WTC11 (cell line): ENCODE measurements at regions not wholly inside any gene's neighbourhood (a gene's known extent, or its start where the extent isn't known, plus 50 kb on each side); places are given as distances from the start of the nearest gene placed in this dataset.
"Not testable (repeated sequence)": the region's sequence is repeated elsewhere in the genome, so short reads cannot be mapped to it uniquely, and the experiment has no call there.

Experiments
- ATAC-seq: fragments of 200-7000 bp; cut with Tn5 transposase; 2 replicates; pipeline ENCODE4 v1.10.0; 2021; ENCODE audit warnings: mild to moderate bottlenecking, moderate library complexity
- CTCF ChIA-PET: fragments of 300-600 bp; sonication (Branson Sonifier 250); formaldehyde crosslinking; loops from one replicate; lab custom pipeline; 2021; ENCODE audit warnings: antibody characterized with exemption; lab: Charles Lee
- POLR2A ChIA-PET: fragments of 350-600 bp; sonication (Branson Sonifier 250); formaldehyde crosslinking; loops from one replicate; lab custom pipeline; 2021; ENCODE audit warnings: antibody characterized with exemption; lab: Charles Lee
- DNase-seq: peaks from one replicate; pipeline ENCODE4 v3.0.0; 2021; ENCODE audit warnings: low spot score
- H3K27ac Mint-ChIP-seq: 2 replicates; pipeline ENCODE4 v1.8.0; 2021; ENCODE audit warnings: mixed read lengths
- H3K27me3 Mint-ChIP-seq: 2 replicates; pipeline ENCODE4 v1.8.0; 2021; ENCODE audit warnings: low read depth, mild to moderate bottlenecking, moderate library complexity, mixed read lengths
- H3K36me3 Mint-ChIP-seq: 2 replicates; pipeline ENCODE4 v1.8.0; 2021; ENCODE audit warnings: mixed read lengths
- H3K4me1 Mint-ChIP-seq: 2 replicates; pipeline ENCODE4 v1.8.0; 2022; ENCODE audit warnings: mixed read lengths
- H3K4me3 Mint-ChIP-seq: 2 replicates; pipeline ENCODE4 v1.8.0; 2021; ENCODE audit warnings: mild to moderate bottlenecking, moderate library complexity, mixed read lengths
- H3K9me3 Mint-ChIP-seq: 2 replicates; pipeline ENCODE4 v1.8.0; 2021; ENCODE audit warnings: mixed read lengths
- FOXJ3 ChIP-seq: sonication (generic); formaldehyde crosslinking; IDR thresholded peaks from 2 replicates; pipeline ENCODE4 v1.9.0; 2021; ENCODE audit warnings: missing genetic modification reagents, mild to moderate bottlenecking, borderline replicate concordance
- GTF2I ChIP-seq: fragments of 250-450 bp; sonication (Bioruptor Pico); conservative IDR thresholded peaks from 2 replicates; pipeline ENCODE4 v1.4.0; 2021; ENCODE audit warnings: mild to moderate bottlenecking
- HMGA2 ChIP-seq: fragments of 250-450 bp; sonication (Bioruptor Pico); IDR thresholded peaks from 2 replicates; pipeline ENCODE4 v1.4.0; 2021; ENCODE audit warnings: mild to moderate bottlenecking, moderate library complexity
- JUN ChIP-seq: sonication (generic); formaldehyde crosslinking; IDR thresholded peaks from 2 replicates; pipeline ENCODE4 v1.8.0; 2023; ENCODE audit warnings: mild to moderate bottlenecking, missing genetic modification reagents
- NFYB ChIP-seq: sonication (generic); formaldehyde crosslinking; conservative IDR thresholded peaks from 2 replicates; pipeline ENCODE4 v1.8.0; 2022; ENCODE audit warnings: low read depth, missing genetic modification reagents
- TEAD4 ChIP-seq: sonication (generic); formaldehyde crosslinking; IDR thresholded peaks from 2 replicates; pipeline ENCODE4 v1.8.0; 2022; ENCODE audit warnings: mild to moderate bottlenecking, missing genetic modification reagents
- ZNF138 ChIP-seq: sonication (generic); formaldehyde crosslinking; conservative IDR thresholded peaks from 2 replicates; pipeline ENCODE4 v1.8.1; 2022; ENCODE audit warnings: mild to moderate bottlenecking, moderate library complexity, missing genetic modification reagents
- ZNF423 ChIP-seq: fragments of 250-450 bp; sonication (Bioruptor Pico); IDR thresholded peaks from 2 replicates; pipeline ENCODE4 v2.1.2; 2022; ENCODE audit warnings: mild to moderate bottlenecking, moderate library complexity
- TF ChIP-seq, protein P1 (sequence below): fragments of 200-600 bp; IDR thresholded peaks from 2 replicates; pipeline ENCODE4 v1.8.0; 2022; ENCODE audit warnings: antibody characterized with exemption
- TF ChIP-seq, protein P2 (sequence below): sonication (generic); formaldehyde crosslinking; IDR thresholded peaks from 2 replicates; pipeline ENCODE4 v1.8.1; 2023; ENCODE audit warnings: mild to moderate bottlenecking, moderate library complexity, missing genetic modification reagents
- TF ChIP-seq, protein P3 (sequence below): sonication (generic); formaldehyde crosslinking; IDR thresholded peaks from 2 replicates; pipeline ENCODE4 v1.8.0; 2022; ENCODE audit warnings: mild to moderate bottlenecking, missing genetic modification reagents
- TF ChIP-seq, protein P4 (sequence below): sonication (generic); formaldehyde crosslinking; IDR thresholded peaks from 2 replicates; pipeline ENCODE4 v1.8.0; 2022; ENCODE audit warnings: mild to moderate bottlenecking, missing genetic modification reagents
- TF ChIP-seq, protein P5 (sequence below): fragments of 250-450 bp; sonication (Bioruptor Pico); IDR thresholded peaks from 2 replicates; pipeline ENCODE4 v1.9.0; 2021; ENCODE audit warnings: mild to moderate bottlenecking, borderline replicate concordance
- TF ChIP-seq, protein P6 (sequence below): sonication (generic); formaldehyde crosslinking; IDR thresholded peaks from 2 replicates; pipeline ENCODE4 v1.8.0; 2022; ENCODE audit warnings: missing genetic modification reagents
- TF ChIP-seq, protein P7 (sequence below): sonication (generic); formaldehyde crosslinking; IDR thresholded peaks from 2 replicates; pipeline ENCODE4 v1.8.0; 2023; ENCODE audit warnings: missing genetic modification reagents
- TF ChIP-seq, protein P8 (sequence below): sonication (generic); formaldehyde crosslinking; conservative IDR thresholded peaks from 2 replicates; pipeline ENCODE4 v1.8.1; 2023; ENCODE audit warnings: mild to moderate bottlenecking, low read depth, missing genetic modification reagents, moderate library complexity

DNA sequence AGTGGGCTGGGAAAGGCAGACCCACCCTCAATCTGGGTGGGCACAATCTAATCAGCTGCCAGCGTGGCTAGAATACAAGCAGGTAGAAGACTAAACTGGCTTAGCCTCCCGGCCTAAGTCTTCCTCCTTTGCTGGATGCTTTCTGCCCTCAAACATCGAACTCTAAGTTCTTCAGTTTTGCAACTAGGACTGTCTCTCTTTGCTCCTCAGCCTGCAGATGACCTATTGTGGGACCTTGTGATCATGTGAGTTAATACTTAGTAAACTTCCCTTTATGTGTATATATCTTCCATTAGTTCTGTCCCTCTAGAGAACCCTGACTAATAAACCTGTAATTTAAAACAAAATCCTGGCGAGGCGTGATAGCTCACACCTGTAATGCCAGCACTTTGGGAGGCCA, 51.8 kb upstream of the SLC39A8 start:
- H3K27ac Mint-ChIP-seq, POLR2A ChIA-PET: not testable (repeated sequence)

DNA sequence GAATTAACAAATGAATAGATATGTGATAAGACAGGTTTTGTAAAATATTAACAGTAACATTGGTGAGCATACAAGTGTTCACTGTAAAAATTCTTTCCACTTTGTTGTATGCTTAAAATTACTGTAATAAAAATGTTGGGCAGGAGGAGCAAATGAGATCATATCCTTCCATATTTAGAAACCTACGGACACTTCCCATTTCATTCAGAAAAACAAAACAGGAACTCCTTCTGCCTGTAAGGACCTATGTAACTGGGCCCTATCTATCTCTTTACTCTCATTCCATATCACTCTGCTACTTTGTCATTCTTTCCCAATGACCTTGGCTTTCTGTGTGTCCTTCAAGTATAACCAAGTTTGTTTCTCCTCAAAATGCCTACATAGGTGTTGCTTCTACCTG, 53.7 kb upstream of the SLC39A8 start:
- ChIA-PET POLR2A (no interaction called here), CTCF (no interaction called here)
- Mint-ChIP-seq H3K27ac (no peak overlapping the region), H3K27me3 (no peaks in the 10 kb centered on the region; the same call in 1 of the 2 replicates), H3K9me3 (peaks cover 14% of the 10 kb centered on the region), H3K36me3 (no peaks in the 10 kb centered on the region), H3K4me3 (no peak overlapping the region), H3K4me1 (no peaks in the 10 kb centered on the region)
- TF ChIP-seq ZNF138 (CRISPR knock-in tag): no peak
- TF ChIP-seq HMGA2 (CRISPR knock-in tag): no peak
- TF ChIP-seq FOXJ3: no peak
- TF ChIP-seq NFYB: no peak
- TF ChIP-seq ZNF423 (CRISPR knock-in tag): no peak
- TF ChIP-seq TEAD4 (CRISPR knock-in tag): no peak
- TF ChIP-seq, protein P1, sequence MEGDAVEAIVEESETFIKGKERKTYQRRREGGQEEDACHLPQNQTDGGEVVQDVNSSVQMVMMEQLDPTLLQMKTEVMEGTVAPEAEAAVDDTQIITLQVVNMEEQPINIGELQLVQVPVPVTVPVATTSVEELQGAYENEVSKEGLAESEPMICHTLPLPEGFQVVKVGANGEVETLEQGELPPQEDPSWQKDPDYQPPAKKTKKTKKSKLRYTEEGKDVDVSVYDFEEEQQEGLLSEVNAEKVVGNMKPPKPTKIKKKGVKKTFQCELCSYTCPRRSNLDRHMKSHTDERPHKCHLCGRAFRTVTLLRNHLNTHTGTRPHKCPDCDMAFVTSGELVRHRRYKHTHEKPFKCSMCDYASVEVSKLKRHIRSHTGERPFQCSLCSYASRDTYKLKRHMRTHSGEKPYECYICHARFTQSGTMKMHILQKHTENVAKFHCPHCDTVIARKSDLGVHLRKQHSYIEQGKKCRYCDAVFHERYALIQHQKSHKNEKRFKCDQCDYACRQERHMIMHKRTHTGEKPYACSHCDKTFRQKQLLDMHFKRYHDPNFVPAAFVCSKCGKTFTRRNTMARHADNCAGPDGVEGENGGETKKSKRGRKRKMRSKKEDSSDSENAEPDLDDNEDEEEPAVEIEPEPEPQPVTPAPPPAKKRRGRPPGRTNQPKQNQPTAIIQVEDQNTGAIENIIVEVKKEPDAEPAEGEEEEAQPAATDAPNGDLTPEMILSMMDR: no peak
- TF ChIP-seq, protein P2, sequence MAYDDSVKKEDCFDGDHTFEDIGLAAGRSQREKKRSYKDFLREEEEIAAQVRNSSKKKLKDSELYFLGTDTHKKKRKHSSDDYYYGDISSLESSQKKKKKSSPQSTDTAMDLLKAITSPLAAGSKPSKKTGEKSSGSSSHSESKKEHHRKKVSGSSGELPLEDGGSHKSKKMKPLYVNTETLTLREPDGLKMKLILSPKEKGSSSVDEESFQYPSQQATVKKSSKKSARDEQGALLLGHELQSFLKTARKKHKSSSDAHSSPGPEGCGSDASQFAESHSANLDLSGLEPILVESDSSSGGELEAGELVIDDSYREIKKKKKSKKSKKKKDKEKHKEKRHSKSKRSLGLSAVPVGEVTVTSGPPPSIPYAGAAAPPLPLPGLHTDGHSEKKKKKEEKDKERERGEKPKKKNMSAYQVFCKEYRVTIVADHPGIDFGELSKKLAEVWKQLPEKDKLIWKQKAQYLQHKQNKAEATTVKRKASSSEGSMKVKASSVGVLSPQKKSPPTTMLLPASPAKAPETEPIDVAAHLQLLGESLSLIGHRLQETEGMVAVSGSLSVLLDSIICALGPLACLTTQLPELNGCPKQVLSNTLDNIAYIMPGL: no peak
- TF ChIP-seq, protein P3, sequence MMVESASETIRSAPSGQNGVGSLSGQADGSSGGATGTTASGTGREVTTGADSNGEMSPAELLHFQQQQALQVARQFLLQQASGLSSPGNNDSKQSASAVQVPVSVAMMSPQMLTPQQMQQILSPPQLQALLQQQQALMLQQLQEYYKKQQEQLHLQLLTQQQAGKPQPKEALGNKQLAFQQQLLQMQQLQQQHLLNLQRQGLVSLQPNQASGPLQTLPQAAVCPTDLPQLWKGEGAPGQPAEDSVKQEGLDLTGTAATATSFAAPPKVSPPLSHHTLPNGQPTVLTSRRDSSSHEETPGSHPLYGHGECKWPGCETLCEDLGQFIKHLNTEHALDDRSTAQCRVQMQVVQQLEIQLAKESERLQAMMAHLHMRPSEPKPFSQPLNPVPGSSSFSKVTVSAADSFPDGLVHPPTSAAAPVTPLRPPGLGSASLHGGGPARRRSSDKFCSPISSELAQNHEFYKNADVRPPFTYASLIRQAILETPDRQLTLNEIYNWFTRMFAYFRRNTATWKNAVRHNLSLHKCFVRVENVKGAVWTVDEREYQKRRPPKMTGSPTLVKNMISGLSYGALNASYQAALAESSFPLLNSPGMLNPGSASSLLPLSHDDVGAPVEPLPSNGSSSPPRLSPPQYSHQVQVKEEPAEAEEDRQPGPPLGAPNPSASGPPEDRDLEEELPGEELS (CRISPR knock-in tag): no peak
- TF ChIP-seq, protein P4, sequence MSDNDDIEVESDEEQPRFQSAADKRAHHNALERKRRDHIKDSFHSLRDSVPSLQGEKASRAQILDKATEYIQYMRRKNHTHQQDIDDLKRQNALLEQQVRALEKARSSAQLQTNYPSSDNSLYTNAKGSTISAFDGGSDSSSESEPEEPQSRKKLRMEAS (CRISPR knock-in tag): no peak
- TF ChIP-seq, protein P5, sequence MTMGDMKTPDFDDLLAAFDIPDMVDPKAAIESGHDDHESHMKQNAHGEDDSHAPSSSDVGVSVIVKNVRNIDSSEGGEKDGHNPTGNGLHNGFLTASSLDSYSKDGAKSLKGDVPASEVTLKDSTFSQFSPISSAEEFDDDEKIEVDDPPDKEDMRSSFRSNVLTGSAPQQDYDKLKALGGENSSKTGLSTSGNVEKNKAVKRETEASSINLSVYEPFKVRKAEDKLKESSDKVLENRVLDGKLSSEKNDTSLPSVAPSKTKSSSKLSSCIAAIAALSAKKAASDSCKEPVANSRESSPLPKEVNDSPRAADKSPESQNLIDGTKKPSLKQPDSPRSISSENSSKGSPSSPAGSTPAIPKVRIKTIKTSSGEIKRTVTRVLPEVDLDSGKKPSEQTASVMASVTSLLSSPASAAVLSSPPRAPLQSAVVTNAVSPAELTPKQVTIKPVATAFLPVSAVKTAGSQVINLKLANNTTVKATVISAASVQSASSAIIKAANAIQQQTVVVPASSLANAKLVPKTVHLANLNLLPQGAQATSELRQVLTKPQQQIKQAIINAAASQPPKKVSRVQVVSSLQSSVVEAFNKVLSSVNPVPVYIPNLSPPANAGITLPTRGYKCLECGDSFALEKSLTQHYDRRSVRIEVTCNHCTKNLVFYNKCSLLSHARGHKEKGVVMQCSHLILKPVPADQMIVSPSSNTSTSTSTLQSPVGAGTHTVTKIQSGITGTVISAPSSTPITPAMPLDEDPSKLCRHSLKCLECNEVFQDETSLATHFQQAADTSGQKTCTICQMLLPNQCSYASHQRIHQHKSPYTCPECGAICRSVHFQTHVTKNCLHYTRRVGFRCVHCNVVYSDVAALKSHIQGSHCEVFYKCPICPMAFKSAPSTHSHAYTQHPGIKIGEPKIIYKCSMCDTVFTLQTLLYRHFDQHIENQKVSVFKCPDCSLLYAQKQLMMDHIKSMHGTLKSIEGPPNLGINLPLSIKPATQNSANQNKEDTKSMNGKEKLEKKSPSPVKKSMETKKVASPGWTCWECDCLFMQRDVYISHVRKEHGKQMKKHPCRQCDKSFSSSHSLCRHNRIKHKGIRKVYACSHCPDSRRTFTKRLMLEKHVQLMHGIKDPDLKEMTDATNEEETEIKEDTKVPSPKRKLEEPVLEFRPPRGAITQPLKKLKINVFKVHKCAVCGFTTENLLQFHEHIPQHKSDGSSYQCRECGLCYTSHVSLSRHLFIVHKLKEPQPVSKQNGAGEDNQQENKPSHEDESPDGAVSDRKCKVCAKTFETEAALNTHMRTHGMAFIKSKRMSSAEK (CRISPR knock-in tag): no peak
- no peak for TF ChIP-seq JUN
- TF ChIP-seq, protein P6, sequence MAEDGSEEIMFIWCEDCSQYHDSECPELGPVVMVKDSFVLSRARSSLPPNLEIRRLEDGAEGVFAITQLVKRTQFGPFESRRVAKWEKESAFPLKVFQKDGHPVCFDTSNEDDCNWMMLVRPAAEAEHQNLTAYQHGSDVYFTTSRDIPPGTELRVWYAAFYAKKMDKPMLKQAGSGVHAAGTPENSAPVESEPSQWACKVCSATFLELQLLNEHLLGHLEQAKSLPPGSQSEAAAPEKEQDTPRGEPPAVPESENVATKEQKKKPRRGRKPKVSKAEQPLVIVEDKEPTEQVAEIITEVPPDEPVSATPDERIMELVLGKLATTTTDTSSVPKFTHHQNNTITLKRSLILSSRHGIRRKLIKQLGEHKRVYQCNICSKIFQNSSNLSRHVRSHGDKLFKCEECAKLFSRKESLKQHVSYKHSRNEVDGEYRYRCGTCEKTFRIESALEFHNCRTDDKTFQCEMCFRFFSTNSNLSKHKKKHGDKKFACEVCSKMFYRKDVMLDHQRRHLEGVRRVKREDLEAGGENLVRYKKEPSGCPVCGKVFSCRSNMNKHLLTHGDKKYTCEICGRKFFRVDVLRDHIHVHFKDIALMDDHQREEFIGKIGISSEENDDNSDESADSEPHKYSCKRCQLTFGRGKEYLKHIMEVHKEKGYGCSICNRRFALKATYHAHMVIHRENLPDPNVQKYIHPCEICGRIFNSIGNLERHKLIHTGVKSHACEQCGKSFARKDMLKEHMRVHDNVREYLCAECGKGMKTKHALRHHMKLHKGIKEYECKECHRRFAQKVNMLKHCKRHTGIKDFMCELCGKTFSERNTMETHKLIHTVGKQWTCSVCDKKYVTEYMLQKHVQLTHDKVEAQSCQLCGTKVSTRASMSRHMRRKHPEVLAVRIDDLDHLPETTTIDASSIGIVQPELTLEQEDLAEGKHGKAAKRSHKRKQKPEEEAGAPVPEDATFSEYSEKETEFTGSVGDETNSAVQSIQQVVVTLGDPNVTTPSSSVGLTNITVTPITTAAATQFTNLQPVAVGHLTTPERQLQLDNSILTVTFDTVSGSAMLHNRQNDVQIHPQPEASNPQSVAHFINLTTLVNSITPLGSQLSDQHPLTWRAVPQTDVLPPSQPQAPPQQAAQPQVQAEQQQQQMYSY (CRISPR knock-in tag): no peak
- TF ChIP-seq, protein P7, sequence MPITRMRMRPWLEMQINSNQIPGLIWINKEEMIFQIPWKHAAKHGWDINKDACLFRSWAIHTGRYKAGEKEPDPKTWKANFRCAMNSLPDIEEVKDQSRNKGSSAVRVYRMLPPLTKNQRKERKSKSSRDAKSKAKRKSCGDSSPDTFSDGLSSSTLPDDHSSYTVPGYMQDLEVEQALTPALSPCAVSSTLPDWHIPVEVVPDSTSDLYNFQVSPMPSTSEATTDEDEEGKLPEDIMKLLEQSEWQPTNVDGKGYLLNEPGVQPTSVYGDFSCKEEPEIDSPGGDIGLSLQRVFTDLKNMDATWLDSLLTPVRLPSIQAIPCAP (CRISPR knock-in tag): no peak
- TF ChIP-seq, protein P8, sequence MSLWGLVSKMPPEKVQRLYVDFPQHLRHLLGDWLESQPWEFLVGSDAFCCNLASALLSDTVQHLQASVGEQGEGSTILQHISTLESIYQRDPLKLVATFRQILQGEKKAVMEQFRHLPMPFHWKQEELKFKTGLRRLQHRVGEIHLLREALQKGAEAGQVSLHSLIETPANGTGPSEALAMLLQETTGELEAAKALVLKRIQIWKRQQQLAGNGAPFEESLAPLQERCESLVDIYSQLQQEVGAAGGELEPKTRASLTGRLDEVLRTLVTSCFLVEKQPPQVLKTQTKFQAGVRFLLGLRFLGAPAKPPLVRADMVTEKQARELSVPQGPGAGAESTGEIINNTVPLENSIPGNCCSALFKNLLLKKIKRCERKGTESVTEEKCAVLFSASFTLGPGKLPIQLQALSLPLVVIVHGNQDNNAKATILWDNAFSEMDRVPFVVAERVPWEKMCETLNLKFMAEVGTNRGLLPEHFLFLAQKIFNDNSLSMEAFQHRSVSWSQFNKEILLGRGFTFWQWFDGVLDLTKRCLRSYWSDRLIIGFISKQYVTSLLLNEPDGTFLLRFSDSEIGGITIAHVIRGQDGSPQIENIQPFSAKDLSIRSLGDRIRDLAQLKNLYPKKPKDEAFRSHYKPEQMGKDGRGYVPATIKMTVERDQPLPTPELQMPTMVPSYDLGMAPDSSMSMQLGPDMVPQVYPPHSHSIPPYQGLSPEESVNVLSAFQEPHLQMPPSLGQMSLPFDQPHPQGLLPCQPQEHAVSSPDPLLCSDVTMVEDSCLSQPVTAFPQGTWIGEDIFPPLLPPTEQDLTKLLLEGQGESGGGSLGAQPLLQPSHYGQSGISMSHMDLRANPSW: no peak
- TF ChIP-seq GTF2I (CRISPR knock-in tag): no peak
- DNase-seq: no peak
- no peak for ATAC-seq

More for the DNA sequence above, 51.8 kb upstream of the SLC39A8 start:
- H3K27me3 Mint-ChIP-seq, H3K4me3 Mint-ChIP-seq, ATAC-seq, DNase-seq, H3K36me3 Mint-ChIP-seq, CTCF ChIA-PET, H3K4me1 Mint-ChIP-seq: not testable (repeated sequence)
- peaks cover 14% of the 10 kb centered on the region for H3K9me3 Mint-ChIP-seq
